GM21381 (cell line): ENCODE measurements at regions not wholly inside any gene's neighbourhood (a gene's known extent, or its start where the extent isn't known, plus 50 kb on each side); places are given as distances from the start of the nearest gene placed in this dataset.
"Not testable (repeated sequence)": the region's sequence is repeated elsewhere in the genome, so short reads cannot be mapped to it uniquely, and the experiment has no call there.

ENCODE experiments used
- ATAC-seq: cut with Tn5 transposase; IDR thresholded peaks from one replicate; pipeline ENCODE4 v1.9.1; 2021; ENCODE audit warnings: mild to moderate bottlenecking, moderate library complexity; ENCODE audit not compliant: unreplicated experiment

DNA sequence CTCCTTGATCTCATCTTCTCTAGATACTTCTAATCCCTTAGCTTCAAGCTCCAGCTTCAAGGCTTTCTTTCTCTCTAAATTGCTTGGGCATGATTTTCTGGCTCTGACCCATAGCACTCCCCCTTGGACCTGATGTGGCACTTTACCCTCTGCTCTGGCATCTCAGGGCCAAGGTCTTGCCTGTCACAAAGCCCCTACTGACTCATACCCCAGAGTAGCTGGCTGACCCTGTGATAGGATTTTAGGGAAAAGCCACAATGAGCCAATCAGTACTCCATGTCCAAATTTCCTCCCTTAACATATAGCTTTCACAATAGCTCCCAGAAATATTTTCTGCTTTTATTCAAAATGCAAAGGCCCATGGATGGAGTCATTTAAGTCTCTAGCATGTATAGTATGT, 488.7 kb upstream of the SPRED2 start:
- ATAC-seq = no peak

DNA sequence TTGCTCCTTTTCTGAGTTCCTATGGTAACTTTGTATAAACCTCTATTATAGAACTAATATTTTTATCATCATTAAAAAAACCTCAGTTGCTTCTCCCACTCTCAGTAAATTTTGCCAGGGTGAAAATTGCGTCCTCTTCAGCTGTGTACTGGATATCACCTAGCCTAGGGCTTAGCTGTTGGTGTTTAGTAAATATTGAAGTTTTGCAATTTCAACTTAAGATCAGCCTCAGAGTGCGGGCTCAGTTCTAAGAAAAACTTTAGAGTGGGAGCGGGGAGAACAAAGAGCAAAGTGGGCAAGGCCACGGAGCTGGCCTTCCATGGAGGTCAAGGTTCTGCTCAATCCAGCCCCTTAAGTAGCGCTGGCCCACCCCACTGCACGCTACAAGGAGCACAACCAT, 488.3 kb upstream of the SPRED2 start:
- ATAC-seq = no peak

GRCh38 chr2:65919550-65920188, 487.3 kb upstream of the SPRED2 start:
- ATAC-seq = no peak

- ATAC-seq = no peak
Measured at GRCh38 chr2:65918760-65919187, 486.4 kb upstream of the SPRED2 start.

GRCh38 chr2:65917986-65918385, 485.6 kb upstream of the SPRED2 start:
- no peak for ATAC-seq

GRCh38 chr2:65916785-65917295, 484.4 kb upstream of the SPRED2 start:
- ATAC-seq = no peak

- ATAC-seq = no peak
Measured at GRCh38 chr2:65916177-65916576, 483.8 kb upstream of the SPRED2 start.

DNA sequence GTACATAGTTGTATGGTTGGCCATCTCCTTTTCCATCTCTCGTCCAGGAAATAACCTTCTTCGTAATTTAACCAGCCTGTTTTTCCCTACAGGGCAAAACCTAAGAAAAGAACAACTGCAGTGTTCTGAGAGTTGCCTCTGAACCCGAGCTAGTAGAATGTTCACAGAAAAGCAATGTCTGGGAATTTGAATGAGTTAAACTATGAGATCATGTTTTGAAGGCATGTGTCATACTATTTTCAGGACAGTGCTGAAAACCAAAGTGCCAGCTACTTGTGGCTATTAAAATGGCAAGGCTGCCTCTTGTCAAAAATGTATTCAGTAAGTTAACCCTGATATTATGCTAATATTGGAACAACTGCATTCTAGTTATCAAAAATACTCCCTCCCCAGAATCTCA, 482.9 kb upstream of the SPRED2 start:
- no peak for ATAC-seq

DNA sequence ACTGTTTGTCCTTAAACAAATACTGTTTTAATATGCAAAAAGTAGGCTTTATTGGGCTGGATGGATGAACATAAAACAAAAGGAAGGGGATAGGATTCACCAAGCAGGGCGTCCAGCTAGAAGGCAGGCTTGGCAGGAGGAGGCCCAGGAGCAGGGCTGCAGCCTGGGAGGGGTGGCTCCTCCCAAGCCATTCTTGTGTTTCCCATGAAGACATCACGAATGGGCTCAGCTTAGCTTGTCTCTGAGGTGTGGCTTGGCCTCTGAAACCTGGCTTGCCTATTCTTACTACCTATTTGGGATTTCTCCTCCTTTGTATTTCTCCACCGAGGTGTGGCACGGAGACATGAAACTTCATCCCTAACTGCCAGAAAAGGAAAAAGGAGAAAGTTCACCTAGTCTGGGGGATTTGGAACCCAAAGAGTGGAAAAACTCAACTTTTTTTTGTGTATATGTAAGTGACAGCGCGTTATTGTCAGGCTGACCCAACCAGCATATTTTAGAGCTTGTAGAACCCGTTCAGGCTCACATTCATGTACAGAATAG, 481.9 kb upstream of the SPRED2 start:
- ATAC-seq = no peak

DNA sequence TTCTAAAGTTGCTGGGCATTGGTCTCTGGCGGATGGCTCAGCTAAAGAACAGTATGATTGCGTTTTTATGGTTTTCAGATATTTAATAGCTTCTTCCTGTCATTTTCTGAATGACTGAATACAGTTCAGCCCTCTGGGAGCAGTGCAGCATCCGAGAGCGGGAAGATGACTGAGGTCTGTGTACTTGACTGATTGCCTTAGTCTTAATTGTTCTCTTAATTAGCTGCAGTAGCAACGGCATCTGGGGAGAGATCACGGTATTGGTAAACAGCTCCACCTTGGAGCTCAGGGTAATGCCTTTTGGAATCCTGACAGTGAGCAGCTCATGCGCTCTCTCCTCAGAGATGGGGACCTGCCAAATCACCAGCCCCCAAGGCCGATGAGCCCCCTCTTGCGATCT, 481.4 kb upstream of the SPRED2 start:
- ATAC-seq = no peak

DNA sequence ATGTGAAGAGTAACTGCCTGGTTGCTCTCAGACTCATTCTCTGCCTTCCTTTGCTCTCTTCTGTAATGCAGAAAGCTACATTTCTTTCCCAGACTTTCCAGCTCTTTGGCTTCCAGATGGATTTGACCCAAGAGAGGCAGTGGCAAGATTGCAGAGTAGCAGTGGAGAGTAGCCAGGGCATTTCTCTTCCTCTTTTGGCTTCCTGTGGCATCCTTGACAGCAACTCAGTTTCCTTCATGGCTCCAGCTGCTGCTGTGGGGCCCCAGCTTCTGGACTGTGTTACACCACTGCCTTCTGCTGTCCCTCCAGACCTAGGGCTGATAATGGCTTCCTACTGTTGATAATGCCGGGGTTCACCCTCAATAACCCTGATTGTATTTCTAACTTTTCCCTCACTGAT, 469.4 kb upstream of the SPRED2 start:
- ATAC-seq = no peak

- no peak for ATAC-seq
Measured at GRCh38 chr2:65896446-65896845, 464.0 kb upstream of the SPRED2 start.

GRCh38 chr2:65890131-65890530, 457.7 kb upstream of the SPRED2 start:
- not testable (repeated sequence) for ATAC-seq

DNA sequence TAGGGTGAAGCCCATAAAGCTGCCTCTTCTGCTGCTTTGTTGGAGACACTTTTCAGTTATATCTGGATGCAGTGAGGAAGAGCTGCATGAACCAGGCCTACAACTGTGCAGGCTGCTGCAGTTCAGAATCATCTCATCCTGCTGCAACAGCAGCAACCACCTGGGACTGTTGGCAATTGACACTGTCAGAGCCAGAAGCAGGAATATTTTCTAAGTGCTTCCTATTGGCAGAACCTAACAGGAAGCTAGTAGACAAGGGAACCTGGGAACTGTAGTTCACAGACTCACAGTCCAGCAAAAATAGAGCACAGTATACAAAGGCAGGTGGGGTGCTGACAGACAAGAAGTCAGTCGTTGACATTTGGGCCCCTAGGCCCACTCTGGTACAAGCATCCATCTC, 452.9 kb upstream of the SPRED2 start:
- ATAC-seq = no peak

- ATAC-seq = no peak
Measured at GRCh38 chr2:65881592-65881991, 449.2 kb upstream of the SPRED2 start.

DNA sequence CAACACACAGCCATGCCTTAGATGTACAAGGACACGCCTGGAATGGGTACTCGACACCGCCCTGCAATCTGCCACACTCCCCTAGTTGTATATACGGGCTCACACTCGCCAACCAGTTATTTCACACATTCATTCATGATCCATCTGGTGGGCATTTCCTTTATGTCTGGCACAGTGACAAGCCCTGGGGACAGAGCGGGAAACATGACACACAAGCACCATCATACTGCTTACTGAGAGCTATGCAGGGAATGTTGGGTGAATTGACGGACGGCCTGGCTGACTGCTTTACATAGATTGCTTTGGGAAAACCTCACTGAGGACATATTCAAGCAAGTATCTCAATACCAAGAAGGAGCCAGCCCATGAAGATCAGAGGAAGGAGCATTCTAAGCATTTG, 448.0 kb upstream of the SPRED2 start:
- ATAC-seq = no peak

DNA sequence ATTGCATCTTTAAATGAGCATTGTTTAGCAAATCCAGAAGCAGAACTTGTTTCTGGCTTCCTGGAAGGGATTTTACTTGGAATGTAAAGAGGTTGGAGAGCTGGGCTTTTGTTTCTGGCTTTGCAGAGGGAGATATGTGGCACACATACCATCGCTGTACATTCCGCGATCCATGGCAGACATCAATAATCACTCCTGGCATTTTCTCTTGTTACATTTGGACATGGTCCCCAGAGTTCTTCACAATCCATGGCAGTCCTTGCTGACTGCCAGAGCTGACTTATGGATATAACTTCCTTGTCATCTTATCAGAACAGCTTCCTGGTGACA, 445.6 kb upstream of the SPRED2 start:
- ATAC-seq = no peak

GRCh38 chr2:65877331-65878010, 445.1 kb upstream of the SPRED2 start:
- ATAC-seq = no peak

GRCh38 chr2:65876114-65876513, 443.7 kb upstream of the SPRED2 start:
- no peak for ATAC-seq

GRCh38 chr2:65870826-65871225, 438.4 kb upstream of the SPRED2 start:
- no peak for ATAC-seq

DNA sequence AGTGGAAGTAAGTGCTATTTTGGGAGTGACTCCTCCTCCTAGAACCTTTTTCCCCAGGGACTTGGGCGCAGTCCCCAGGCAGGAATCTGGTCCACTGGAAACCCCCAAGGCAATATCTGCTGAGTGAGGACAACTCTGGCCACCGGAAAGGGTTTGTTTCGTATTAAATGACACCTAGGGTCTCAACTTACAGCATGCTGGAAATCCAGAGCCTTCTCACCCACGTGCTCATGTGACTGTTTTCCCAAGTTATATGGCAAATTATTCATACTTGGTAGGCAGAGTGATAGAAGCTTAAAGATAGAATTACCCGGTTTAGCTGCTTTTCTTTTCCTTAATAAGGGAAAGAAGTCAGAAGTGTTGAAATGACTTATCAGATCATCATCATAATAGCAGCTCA, 436.9 kb upstream of the SPRED2 start:
- ATAC-seq = no peak

DNA sequence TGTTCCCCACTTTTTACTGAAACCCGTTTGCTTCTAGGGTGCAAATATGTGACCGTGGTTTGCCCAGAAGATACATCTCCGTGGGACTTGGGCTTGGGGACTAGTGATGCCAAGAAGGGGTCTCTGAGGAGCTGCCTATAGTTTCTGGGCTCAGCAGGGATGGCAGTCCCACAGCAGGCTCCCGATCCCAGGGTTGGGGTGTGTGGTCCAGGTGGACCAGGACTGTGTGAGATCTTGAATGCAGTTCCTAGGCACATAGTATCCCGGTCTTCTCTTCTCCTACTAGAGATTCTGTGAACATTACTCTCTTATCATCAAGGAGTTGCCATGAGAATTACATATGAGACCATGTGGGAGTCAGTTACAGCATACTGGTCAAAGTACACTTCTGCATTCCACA, 435.8 kb upstream of the SPRED2 start:
- no peak for ATAC-seq

GRCh38 chr2:65867446-65867845, 435.0 kb upstream of the SPRED2 start:
- ATAC-seq = no peak
